Mesenchymal stem cell (in vitro differentiated cells and primary cell): ENCODE measurements at regions not wholly inside any gene's neighbourhood (a gene's known extent, or its start where the extent isn't known, plus 50 kb on each side); places are given as distances from the start of the nearest gene placed in this dataset.
A peak's percentile ranks its signal among the peaks of the same experiment; 100 is the strongest.

Experiments used
- DNase-seq: peaks from one replicate; pipeline ENCODE4 v3.0.0-alpha.2; 2013
- H2AFZ ChIP-seq: one replicate; pipeline ENCODE4 v1.6.1; 2013; ENCODE audit warnings: low read depth, mild to moderate bottlenecking, control low read depth, inconsistent platforms, low read length, moderate library complexity
- H2AK5ac ChIP-seq: 2 replicates; pipeline ENCODE4 v1.6.1; 2013; ENCODE audit warnings: low read length, moderate library complexity, mild to moderate bottlenecking, inconsistent platforms; ENCODE audit not compliant: severe bottlenecking
- H2BK120ac ChIP-seq: one replicate; pipeline ENCODE4 v1.6.1; 2013; ENCODE audit warnings: low read depth, mild to moderate bottlenecking, inconsistent platforms, low read length, moderate library complexity
- H2BK12ac ChIP-seq, 2 experiments: one replicate each; pipeline ENCODE4 v1.6.1; 2013; ENCODE audit warnings: inconsistent platforms in 2 of 2, low read length in 2 of 2, mild to moderate bottlenecking in 2 of 2, moderate library complexity in 2 of 2, control low read depth in 1 of 2
- H2BK15ac ChIP-seq: one replicate; pipeline ENCODE4 v1.6.1; 2013; ENCODE audit warnings: mild to moderate bottlenecking, low read depth, inconsistent platforms; ENCODE audit not compliant: poor library complexity, severe bottlenecking
- H2BK5ac ChIP-seq: 2 replicates; pipeline ENCODE4 v1.6.1; 2013; ENCODE audit warnings: low read depth, mild to moderate bottlenecking, low read length, control low read depth, inconsistent platforms; ENCODE audit not compliant: poor library complexity, severe bottlenecking
- H3K14ac ChIP-seq, 2 experiments: one replicate each; pipeline ENCODE4 v1.6.1; 2013; ENCODE audit warnings: inconsistent platforms in 2 of 2, low read length in 2 of 2, control low read depth in 1 of 2, mild to moderate bottlenecking in 1 of 2, moderate library complexity in 1 of 2
- H3K18ac ChIP-seq, 2 experiments: one replicate each; pipeline ENCODE4 v1.6.1; 2013; ENCODE audit warnings: inconsistent platforms in 2 of 2, low read length in 2 of 2, control low read depth in 1 of 2, low read depth in 1 of 2, mild to moderate bottlenecking in 1 of 2
- H3K23ac ChIP-seq, 2 experiments: one replicate each; pipeline ENCODE4 v1.6.1; 2013; ENCODE audit warnings: inconsistent platforms in 2 of 2, low read length in 2 of 2, mild to moderate bottlenecking in 2 of 2, moderate library complexity in 2 of 2, control low read depth in 1 of 2
- H3K27ac ChIP-seq: 2 replicates; pipeline ENCODE4 v1.5.1; 2013; ENCODE audit warnings: mild to moderate bottlenecking, moderate library complexity, low read length, control low read depth, inconsistent platforms; ENCODE audit not compliant: poor library complexity, severe bottlenecking
- H3K27me3 ChIP-seq, 2 experiments: 2 replicates each; pipeline versions ENCODE4 v1.6.1 to v1.7.0; 2013; ENCODE audit warnings: low read length in 2 of 2, mild to moderate bottlenecking in 2 of 2, moderate library complexity in 2 of 2, control low read depth in 1 of 2, inconsistent platforms in 1 of 2; ENCODE audit not compliant: control insufficient read depth in 1 of 2, insufficient read depth in 1 of 2
- H3K36me3 ChIP-seq, 2 experiments: 2 replicates each; pipeline versions ENCODE4 v1.6.1 to v1.7.0; 2013; ENCODE audit warnings: low read length in 2 of 2, control low read depth in 1 of 2, inconsistent platforms in 1 of 2, low read depth in 1 of 2, mild to moderate bottlenecking in 1 of 2; ENCODE audit not compliant: insufficient read depth in 2 of 2, control insufficient read depth in 1 of 2
- H3K4ac ChIP-seq, 2 experiments: one replicate each; pipeline ENCODE4 v1.6.1; 2013; ENCODE audit warnings: inconsistent platforms in 2 of 2, low read length in 2 of 2, mild to moderate bottlenecking in 2 of 2, moderate library complexity in 2 of 2, control low read depth in 1 of 2, low read depth in 1 of 2
- H3K4me1 ChIP-seq: 2 replicates; pipeline ENCODE4 v1.6.1; 2013; ENCODE audit warnings: low read depth, low read length, control low read depth; ENCODE audit not compliant: control insufficient read depth, insufficient read depth
- H3K4me2 ChIP-seq: 2 replicates; pipeline ENCODE4 v1.6.1; 2013; ENCODE audit warnings: low read length, mild to moderate bottlenecking, inconsistent platforms; ENCODE audit not compliant: poor library complexity, severe bottlenecking
- H3K4me3 ChIP-seq, 2 experiments: 2 replicates each; pipeline versions ENCODE4 v1.5.1 to v1.7.0; 2013; ENCODE audit warnings: low read length in 2 of 2, mild to moderate bottlenecking in 2 of 2, control low read depth in 1 of 2, low read depth in 1 of 2; ENCODE audit not compliant: insufficient read depth in 1 of 2
- H3K79me1 ChIP-seq: replicated peaks from 2 replicates; pipeline ENCODE4 v1.6.1; 2013; ENCODE audit warnings: mild to moderate bottlenecking, control low read depth, low read length, inconsistent platforms; ENCODE audit not compliant: poor library complexity, severe bottlenecking
- H3K9ac ChIP-seq: 2 replicates; pipeline ENCODE4 v1.7.0; 2013; ENCODE audit warnings: mild to moderate bottlenecking, low read length, moderate library complexity
- H3K9me3 ChIP-seq: 2 replicates; pipeline ENCODE4 v1.7.0; 2013; ENCODE audit warnings: mild to moderate bottlenecking, low read length; ENCODE audit not compliant: control insufficient read depth
- H4K8ac ChIP-seq: one replicate; pipeline ENCODE4 v1.6.1; 2013; ENCODE audit warnings: inconsistent platforms, mild to moderate bottlenecking, low read length, moderate library complexity
- H4K91ac ChIP-seq: one replicate; pipeline ENCODE4 v1.6.1; 2013; ENCODE audit warnings: mild to moderate bottlenecking, low read length, inconsistent platforms
- whole genome bisulfite sequencing: methylation state at CpG from one replicate; pipeline ENCODE4 v1.1.7; 2013; ENCODE audit warnings: mixed read lengths; 5-methylcytosine and 5-hydroxymethylcytosine counted together

- no peak overlapping the region for H2BK5ac ChIP-seq
- no peak overlapping the region for H2BK120ac ChIP-seq
- no peak overlapping the region for H3K4ac ChIP-seq
- H2AFZ ChIP-seq: no peak overlapping the region
- no peak overlapping the region for H3K18ac ChIP-seq
- H2BK12ac ChIP-seq: no peak overlapping the region
- H3K4me1 ChIP-seq: no peaks in the 10 kb centered on the region
- H3K36me3 ChIP-seq: no peaks in the 10 kb centered on the region
- 88% methylated on average over 4 of the region's 4 CpGs for WGBS
- H4K8ac ChIP-seq: peak overlapping the region; percentile 12
- H3K4me3 ChIP-seq: no peak overlapping the region
- H3K4me2 ChIP-seq: no peak overlapping the region
- H3K9me3 ChIP-seq: no peaks in the 10 kb centered on the region
- H4K91ac ChIP-seq: no peak overlapping the region
- no peak for DNase-seq
- H3K79me1 ChIP-seq: no peaks in the 10 kb centered on the region
- H3K9ac ChIP-seq: no peak overlapping the region
- no peak overlapping the region for H3K14ac ChIP-seq
- no peak overlapping the region for H3K27ac ChIP-seq
- no peak overlapping the region for H2AK5ac ChIP-seq
- no peaks in the 10 kb centered on the region for H3K27me3 ChIP-seq
- H2BK15ac ChIP-seq: no peak overlapping the region
- H3K23ac ChIP-seq: no peak overlapping the region
Measured at GRCh38 chr1:234675006-234675405, 65.0 kb upstream of the IRF2BP2 start.

GRCh38 chr1:234674218-234674815 is 64.3 kb upstream of the IRF2BP2 start:
- Histone ChIP-seq H2BK15ac (no peak overlapping the region), H3K4me2 (no peak overlapping the region), H3K23ac (no peak overlapping the region), H3K36me3 (no peaks in the 10 kb centered on the region), H3K27me3 (no peaks in the 10 kb centered on the region), H3K4ac (no peak overlapping the region), H3K18ac (no peak overlapping the region), H3K4me3 (no peak overlapping the region), H3K27ac (no peak overlapping the region), H3K9ac (no peak overlapping the region), H2AK5ac (no peak overlapping the region), H3K14ac (no peak overlapping the region), H3K9me3 (no peaks in the 10 kb centered on the region), H2BK120ac (no peak overlapping the region), H4K91ac (no peak overlapping the region), H2AFZ (no peak overlapping the region), H2BK12ac (no peak overlapping the region), H4K8ac (no peak overlapping the region), H2BK5ac (no peak overlapping the region), H3K4me1 (no peaks in the 10 kb centered on the region), H3K79me1 (no peaks in the 10 kb centered on the region)
- no peak for DNase-seq
- WGBS: 93% methylated on average over 4 of the region's 4 CpGs

GRCh38 chr1:234672349-234673135 is 62.6 kb upstream of the IRF2BP2 start:
- Histone ChIP-seq H3K79me1 (no peaks in the 10 kb centered on the region), H2BK5ac (no peak overlapping the region), H3K23ac (no peak overlapping the region), H2AK5ac (no peak overlapping the region), H3K4me1 (no peaks in the 10 kb centered on the region), H3K14ac (no peak overlapping the region), H3K36me3 (no peaks in the 10 kb centered on the region), H3K4ac (peak overlapping the region in 1 of 2 experiments; percentile 54), H3K27me3 (no peaks in the 10 kb centered on the region), H2BK15ac (no peak overlapping the region), H2AFZ (no peak overlapping the region), H3K9ac (no peak overlapping the region), H3K9me3 (no peaks in the 10 kb centered on the region), H2BK120ac (no peak overlapping the region), H3K27ac (no peak overlapping the region), H3K4me3 (no peak overlapping the region), H4K91ac (peak overlapping the region; percentile 40), H4K8ac (no peak overlapping the region), H2BK12ac (no peak overlapping the region), H3K4me2 (no peak overlapping the region), H3K18ac (no peak overlapping the region)
- no peak for DNase-seq
- 93% methylated on average over 11 of the region's 12 CpGs for WGBS

GRCh38 chr1:234670967-234671626 is 61.1 kb upstream of the IRF2BP2 start:
- Histone ChIP-seq H3K14ac (no peak overlapping the region), H4K91ac (no peak overlapping the region), H2BK15ac (no peak overlapping the region), H2BK5ac (no peak overlapping the region), H3K4me3 (no peak overlapping the region), H3K18ac (no peak overlapping the region), H2BK120ac (no peak overlapping the region), H3K36me3 (no peaks in the 10 kb centered on the region), H3K27me3 (no peaks in the 10 kb centered on the region), H2AK5ac (no peak overlapping the region), H2BK12ac (no peak overlapping the region), H4K8ac (no peak overlapping the region), H3K79me1 (no peaks in the 10 kb centered on the region), H3K23ac (no peak overlapping the region), H3K27ac (no peak overlapping the region), H3K4me1 (no peaks in the 10 kb centered on the region), H2AFZ (no peak overlapping the region), H3K9me3 (peaks cover 5% of the 10 kb centered on the region), H3K4ac (no peak overlapping the region), H3K9ac (no peak overlapping the region), H3K4me2 (no peak overlapping the region)
- DNase-seq: no peak
- 96% methylated on average over 10 of the region's 10 CpGs for WGBS
